ENCODE measurements at regions not wholly inside any gene's neighbourhood (a gene's known extent, or its start where the extent isn't known, plus 50 kb on each side); places are given as distances from the start of the nearest gene placed in this dataset.

DNA sequence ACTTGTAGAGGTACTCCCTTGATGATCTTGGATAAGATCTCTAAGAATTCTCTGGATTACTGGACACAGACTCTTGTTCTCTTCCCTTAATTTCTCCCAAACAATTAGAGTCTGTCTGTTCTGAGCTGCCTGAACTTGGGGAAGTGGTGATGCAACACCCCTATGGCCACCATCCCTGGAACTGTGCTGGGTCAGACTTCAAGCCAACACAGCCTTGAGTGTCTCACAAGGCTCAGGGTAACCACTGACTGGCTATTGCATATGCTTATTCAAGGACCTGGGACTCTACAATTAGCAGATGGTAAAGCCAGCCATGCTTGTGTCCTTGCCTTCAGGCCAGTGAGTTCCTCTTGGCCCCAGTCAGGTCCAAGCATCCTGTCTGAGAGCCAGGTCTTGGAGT is 504.5 kb downstream of the MAN2A1 start:
- no peak for TF ChIP-seq POLR2A (IDR thresholded peaks at IDR 0.05)
- TF ChIP-seq, protein P1, sequence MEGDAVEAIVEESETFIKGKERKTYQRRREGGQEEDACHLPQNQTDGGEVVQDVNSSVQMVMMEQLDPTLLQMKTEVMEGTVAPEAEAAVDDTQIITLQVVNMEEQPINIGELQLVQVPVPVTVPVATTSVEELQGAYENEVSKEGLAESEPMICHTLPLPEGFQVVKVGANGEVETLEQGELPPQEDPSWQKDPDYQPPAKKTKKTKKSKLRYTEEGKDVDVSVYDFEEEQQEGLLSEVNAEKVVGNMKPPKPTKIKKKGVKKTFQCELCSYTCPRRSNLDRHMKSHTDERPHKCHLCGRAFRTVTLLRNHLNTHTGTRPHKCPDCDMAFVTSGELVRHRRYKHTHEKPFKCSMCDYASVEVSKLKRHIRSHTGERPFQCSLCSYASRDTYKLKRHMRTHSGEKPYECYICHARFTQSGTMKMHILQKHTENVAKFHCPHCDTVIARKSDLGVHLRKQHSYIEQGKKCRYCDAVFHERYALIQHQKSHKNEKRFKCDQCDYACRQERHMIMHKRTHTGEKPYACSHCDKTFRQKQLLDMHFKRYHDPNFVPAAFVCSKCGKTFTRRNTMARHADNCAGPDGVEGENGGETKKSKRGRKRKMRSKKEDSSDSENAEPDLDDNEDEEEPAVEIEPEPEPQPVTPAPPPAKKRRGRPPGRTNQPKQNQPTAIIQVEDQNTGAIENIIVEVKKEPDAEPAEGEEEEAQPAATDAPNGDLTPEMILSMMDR (IDR thresholded peaks at IDR 0.05): no peak
